Prostate gland (tissue), 2 donors: ENCODE measurements at regions not wholly inside any gene's neighbourhood (a gene's known extent, or its start where the extent isn't known, plus 50 kb on each side); places are given as distances from the start of the nearest gene placed in this dataset.

Experiments used
- DNase-seq: peaks from one replicate; pipeline ENCODE4 v3.0.0-alpha.2; 2019; ENCODE audit warnings: low spot score
- H3K27ac ChIP-seq, 2 donors: fragments of 200-600 bp; sonication (generic); 2 replicates each; pipeline ENCODE4 v1.5.1; 2017 to 2019
- H3K27me3 ChIP-seq: fragments of 200-600 bp; sonication (generic); replicated peaks from 2 replicates; pipeline ENCODE4 v1.5.1; 2019; ENCODE audit not compliant: insufficient read depth
- H3K36me3 ChIP-seq, 2 donors: fragments of 200-600 bp; sonication (generic); 1 replicate in 1 of 2; 2 replicates in 1 of 2; pipeline versions ENCODE4 v1.5.1 to v1.8.1; 2017 to 2019
- H3K4me1 ChIP-seq: fragments of 200-600 bp; sonication (generic); replicated peaks from 2 replicates; pipeline ENCODE4 v1.5.1; 2019
- H3K4me3 ChIP-seq, 2 donors: fragments of 200-600 bp; sonication (generic); 2 replicates each; pipeline ENCODE4 v1.5.1; 2017 to 2019
- H3K9me3 ChIP-seq: fragments of 200-600 bp; sonication (generic); 2 replicates; pipeline ENCODE4 v1.5.1; 2017
- POLR2A ChIP-seq: fragments of 450-650 bp; IDR thresholded peaks from one replicate; pipeline ENCODE4 v1.6.1; 2016; ENCODE audit warnings: antibody characterized with exemption, mild to moderate bottlenecking
- POLR2AphosphoS5 ChIP-seq: sonication (generic); formaldehyde crosslinking; IDR thresholded peaks from one replicate; pipeline ENCODE4 v1.6.1; 2017; ENCODE audit warnings: antibody characterized with exemption
- WGBS: methylation state at CpG from one replicate; pipeline ENCODE4 v1.1.5; 2018; 5-methylcytosine and 5-hydroxymethylcytosine counted together
- intact Hi-C: fragments of 100-400 bp; cut with DNase I; formaldehyde crosslinking; loops from one replicate; pipeline ENCODE4 v1.14.2; 2022
- TF ChIP-seq, protein P1 (sequence below), 4 experiments: fragments of 200-600 bp in 2 of 4; fragments of 450-650 bp in 2 of 4; sonication (generic) in 2 of 4; IDR thresholded peaks; 1 replicate in 3 of 4; 2 replicates in 1 of 4; pipeline ENCODE4 v1.5.1; 2016 to 2019; ENCODE audit warnings: antibody characterized with exemption in 4 of 4, mild to moderate bottlenecking in 2 of 4, moderate library complexity in 2 of 4

- Histone ChIP-seq H3K27me3 (no peaks in the 10 kb centered on the region), H3K4me3 (no peak overlapping the region), H3K36me3 (no peaks in the 10 kb centered on the region), H3K27ac (no peak overlapping the region), H3K9me3 (no peaks in the 10 kb centered on the region), H3K4me1 (no peaks in the 10 kb centered on the region)
- 48% methylated on average over 1 of the region's 1 CpG for WGBS
- DNase-seq, result no peak
- intact Hi-C loops, result no loop called here
- no peak for TF ChIP-seq POLR2A
- no peak for TF ChIP-seq POLR2AphosphoS5
- TF ChIP-seq, protein P1, sequence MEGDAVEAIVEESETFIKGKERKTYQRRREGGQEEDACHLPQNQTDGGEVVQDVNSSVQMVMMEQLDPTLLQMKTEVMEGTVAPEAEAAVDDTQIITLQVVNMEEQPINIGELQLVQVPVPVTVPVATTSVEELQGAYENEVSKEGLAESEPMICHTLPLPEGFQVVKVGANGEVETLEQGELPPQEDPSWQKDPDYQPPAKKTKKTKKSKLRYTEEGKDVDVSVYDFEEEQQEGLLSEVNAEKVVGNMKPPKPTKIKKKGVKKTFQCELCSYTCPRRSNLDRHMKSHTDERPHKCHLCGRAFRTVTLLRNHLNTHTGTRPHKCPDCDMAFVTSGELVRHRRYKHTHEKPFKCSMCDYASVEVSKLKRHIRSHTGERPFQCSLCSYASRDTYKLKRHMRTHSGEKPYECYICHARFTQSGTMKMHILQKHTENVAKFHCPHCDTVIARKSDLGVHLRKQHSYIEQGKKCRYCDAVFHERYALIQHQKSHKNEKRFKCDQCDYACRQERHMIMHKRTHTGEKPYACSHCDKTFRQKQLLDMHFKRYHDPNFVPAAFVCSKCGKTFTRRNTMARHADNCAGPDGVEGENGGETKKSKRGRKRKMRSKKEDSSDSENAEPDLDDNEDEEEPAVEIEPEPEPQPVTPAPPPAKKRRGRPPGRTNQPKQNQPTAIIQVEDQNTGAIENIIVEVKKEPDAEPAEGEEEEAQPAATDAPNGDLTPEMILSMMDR (IDR thresholded peaks at IDR 0.05), result no peak
Observed at GRCh38 chr7:106795877-106796231, 69.2 kb upstream of the PIK3CG start.

DNA sequence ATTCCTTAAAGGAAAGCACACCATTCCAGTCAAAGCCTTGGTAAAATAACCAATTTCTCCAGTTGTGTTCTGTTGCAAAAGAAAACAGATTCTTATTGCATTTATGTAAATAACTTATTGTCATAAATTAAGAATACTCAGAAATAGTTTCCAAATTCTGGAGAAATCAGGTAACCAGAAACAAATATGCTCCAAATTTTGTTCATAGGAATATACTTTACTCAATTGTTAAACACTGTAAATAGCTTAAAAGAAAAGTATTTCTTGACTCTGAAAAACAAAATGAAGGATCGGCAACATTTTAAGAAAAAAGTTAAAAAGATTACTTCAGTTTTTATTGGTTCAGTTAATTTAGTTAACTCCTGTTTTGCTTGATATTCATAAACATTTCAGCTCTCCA, 67.1 kb upstream of the PIK3CG start:
- no peaks in the 10 kb centered on the region for H3K9me3 ChIP-seq
- WGBS, result 90% methylated on average over 1 of the region's 1 CpG
- intact Hi-C loops, result no loop called here
- H3K4me3 ChIP-seq, result no peak overlapping the region
- H3K36me3 ChIP-seq, result no peaks in the 10 kb centered on the region
- H3K4me1 ChIP-seq, result no peaks in the 10 kb centered on the region
- H3K27me3 ChIP-seq, result no peaks in the 10 kb centered on the region
- no peak for DNase-seq
- H3K27ac ChIP-seq, result no peak overlapping the region
- TF ChIP-seq POLR2AphosphoS5 (no peak), POLR2A (no peak)

DNA sequence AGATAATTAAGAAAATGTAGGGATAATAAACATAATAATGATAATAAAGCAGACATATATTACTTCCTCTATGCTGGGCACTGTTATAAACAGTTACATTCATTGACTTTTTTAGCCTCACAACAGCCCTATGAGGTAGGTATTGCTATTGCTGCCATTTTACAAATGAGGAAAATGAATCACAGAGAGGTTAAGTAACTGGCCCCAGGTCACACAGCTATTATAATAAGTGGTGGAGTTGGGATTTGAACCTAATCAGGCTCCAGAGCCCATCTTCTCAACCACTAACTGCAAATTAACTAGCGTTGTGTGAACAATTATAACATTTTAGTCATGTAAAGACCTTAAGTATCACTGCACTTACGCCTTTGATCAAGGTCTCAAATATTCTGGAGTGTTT, 62.5 kb upstream of the PIK3CG start:
- DNase-seq, result no peak
- 93% methylated on average over 2 of the region's 2 CpGs for WGBS
- no peak overlapping the region for H3K4me3 ChIP-seq
- no peaks in the 10 kb centered on the region for H3K9me3 ChIP-seq
- intact Hi-C loops, result no loop called here
- H3K4me1 ChIP-seq, result no peaks in the 10 kb centered on the region
- no peaks in the 10 kb centered on the region for H3K36me3 ChIP-seq
- H3K27ac ChIP-seq, result no peak overlapping the region
- TF ChIP-seq, protein P1 (IDR thresholded peaks at IDR 0.05), result no peak
- no peak for TF ChIP-seq POLR2AphosphoS5
- TF ChIP-seq POLR2A, result no peak
- H3K27me3 ChIP-seq, result no peaks in the 10 kb centered on the region

DNA sequence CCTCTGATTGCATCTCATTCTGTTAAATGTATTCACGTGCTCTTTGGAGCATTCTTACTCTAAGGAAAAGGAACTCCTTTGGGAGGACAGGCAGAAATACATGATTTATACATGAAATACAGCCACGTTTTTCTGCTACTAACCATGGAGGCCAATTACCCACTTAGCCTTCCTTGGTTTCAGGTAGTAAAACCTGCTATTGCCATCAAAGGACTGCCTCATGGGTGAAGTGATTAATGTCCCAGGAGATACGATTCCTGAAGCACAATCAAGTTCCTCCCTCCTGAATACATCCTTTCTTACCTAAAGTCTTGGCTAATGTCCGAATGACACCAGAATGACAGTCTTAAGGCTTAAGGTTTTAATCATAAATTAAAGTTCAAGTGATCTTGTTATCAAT, 58.5 kb upstream of the PIK3CG start:
- Histone ChIP-seq H3K4me3 (no peak overlapping the region), H3K27me3 (no peaks in the 10 kb centered on the region), H3K27ac (no peak overlapping the region), H3K4me1 (no peaks in the 10 kb centered on the region), H3K9me3 (no peaks in the 10 kb centered on the region), H3K36me3 (no peaks in the 10 kb centered on the region)
- intact Hi-C loops, result no loop called here
- DNase-seq, result no peak
- WGBS, result 35% methylated on average over 4 of the region's 4 CpGs
- TF ChIP-seq POLR2A (no peak), POLR2AphosphoS5 (no peak)
- TF ChIP-seq, protein P1 (IDR thresholded peaks at IDR 0.05), result no peak

- H3K27me3 ChIP-seq, result no peaks in the 10 kb centered on the region
- no peaks in the 10 kb centered on the region for H3K9me3 ChIP-seq
- TF ChIP-seq, protein P1 (IDR thresholded peaks at IDR 0.05), result no peak
- no peak overlapping the region for H3K4me3 ChIP-seq
- no peak overlapping the region for H3K27ac ChIP-seq
- DNase-seq, result no peak
- no peaks in the 10 kb centered on the region for H3K4me1 ChIP-seq
- intact Hi-C loops, result no loop called here
- WGBS, result 85% methylated on average over 4 of the region's 4 CpGs
- H3K36me3 ChIP-seq, result no peaks in the 10 kb centered on the region
Observed at GRCh38 chr7:106807474-106807873, 57.6 kb upstream of the PIK3CG start.
